Prostate gland (tissue), 2 donors: ENCODE measurements at regions not wholly inside any gene's neighbourhood (a gene's known extent, or its start where the extent isn't known, plus 50 kb on each side); places are given as distances from the start of the nearest gene placed in this dataset.

ENCODE experiments used
- CTCF ChIP-seq, 4 experiments: fragments of 200-600 bp in 2 of 4; fragments of 450-650 bp in 2 of 4; sonication (generic) in 2 of 4; IDR thresholded peaks; 1 replicate in 3 of 4; 2 replicates in 1 of 4; pipeline ENCODE4 v1.5.1; 2016 to 2019; ENCODE audit warnings: antibody characterized with exemption in 4 of 4, mild to moderate bottlenecking in 2 of 4, moderate library complexity in 2 of 4
- POLR2A ChIP-seq: fragments of 450-650 bp; IDR thresholded peaks from one replicate; pipeline ENCODE4 v1.6.1; 2016; ENCODE audit warnings: antibody characterized with exemption, mild to moderate bottlenecking

GRCh38 chr12:90245391-90245790 lies 536.8 kb upstream of the ATP2B1 start:
- TF ChIP-seq CTCF (IDR thresholded peaks at IDR 0.05) (no peak), POLR2A (no peak)
